Naive thymus-derived CD4-positive, alpha-beta T cell (primary cell): ENCODE measurements at regions not wholly inside any gene's neighbourhood (a gene's known extent, or its start where the extent isn't known, plus 50 kb on each side); places are given as distances from the start of the nearest gene placed in this dataset.
A peak's percentile ranks its signal among the peaks of the same experiment; 100 is the strongest.

ENCODE experiments used
- ATAC-seq: fragments of 150-1000 bp; cut with Tn5 transposase; 2 replicates; pipeline ENCODE4 v1.10.0; 2021; ENCODE audit warnings: mild to moderate bottlenecking, moderate library complexity
- CTCF ChIA-PET: fragments of 350-600 bp; sonication (Branson Sonifier 250); formaldehyde crosslinking; loops from one replicate; lab custom pipeline; 2021; ENCODE audit warnings: antibody characterized with exemption; lab: Charles Lee
- POLR2A ChIA-PET: fragments of 350-600 bp; sonication (Branson Sonifier 250); formaldehyde crosslinking; loops from one replicate; lab custom pipeline; 2021; ENCODE audit warnings: antibody characterized with exemption, inconsistent platforms; lab: Charles Lee
- DNase-seq, 9 donors: peaks; one replicate each; pipeline versions ENCODE4 v3.0.0 to v3.0.0-alpha.2; 2020 to 2022; ENCODE audit warnings: mixed read lengths in 1 of 9
- H3K27ac ChIP-seq: one replicate; pipeline ENCODE4 v1.7.0; 2013; ENCODE audit warnings: mild to moderate bottlenecking, low read depth, low read length, moderate library complexity
- H3K27me3 ChIP-seq, 2 donors: one replicate each; pipeline ENCODE4 v1.7.0; 2013; ENCODE audit warnings: low read length in 2 of 2, mild to moderate bottlenecking in 2 of 2, moderate library complexity in 2 of 2; ENCODE audit not compliant: control insufficient read depth in 2 of 2, insufficient read depth in 2 of 2
- H3K36me3 ChIP-seq, 3 experiments: 1 replicate in 2 of 3; 2 replicates in 1 of 3; pipeline ENCODE4 v1.7.0; 2013; ENCODE audit warnings: low read length in 3 of 3, mild to moderate bottlenecking in 3 of 3, moderate library complexity in 1 of 3; ENCODE audit not compliant: insufficient read depth in 3 of 3, control insufficient read depth in 2 of 3
- H3K4me1 ChIP-seq, 2 donors: one replicate each; pipeline ENCODE4 v1.7.0; 2013; ENCODE audit warnings: low read length in 2 of 2, mild to moderate bottlenecking in 2 of 2, moderate library complexity in 1 of 2; ENCODE audit not compliant: control insufficient read depth in 2 of 2, insufficient read depth in 2 of 2
- H3K4me3 ChIP-seq: 2 replicates; pipeline ENCODE4 v1.7.0; 2013; ENCODE audit warnings: mild to moderate bottlenecking, low read length
- H3K9me3 ChIP-seq, 3 experiments: 1 replicate in 2 of 3; 2 replicates in 1 of 3; pipeline ENCODE4 v1.7.0; 2013; ENCODE audit warnings: low read length in 3 of 3; ENCODE audit not compliant: control insufficient read depth in 2 of 3
- H3K27ac Mint-ChIP-seq, 9 donors: one replicate each; pipeline ENCODE4 v1.8.0; 2020 to 2022; ENCODE audit warnings: mixed read lengths in 9 of 9, mild to moderate bottlenecking in 8 of 9, moderate library complexity in 5 of 9, inconsistent platforms in 2 of 9
- H3K27me3 Mint-ChIP-seq, 5 donors: one replicate each; pipeline ENCODE4 v1.8.0; 2021 to 2022; ENCODE audit warnings: mixed read lengths in 5 of 5, mild to moderate bottlenecking in 1 of 5
- H3K36me3 Mint-ChIP-seq, 5 donors: one replicate each; pipeline ENCODE4 v1.8.0; 2020 to 2022; ENCODE audit warnings: mixed read lengths in 5 of 5, mild to moderate bottlenecking in 3 of 5, inconsistent platforms in 1 of 5
- H3K4me1 Mint-ChIP-seq, 7 donors: one replicate each; pipeline ENCODE4 v1.8.0; 2020 to 2022; ENCODE audit warnings: mixed read lengths in 7 of 7, mild to moderate bottlenecking in 3 of 7, inconsistent platforms in 1 of 7
- H3K4me3 Mint-ChIP-seq, 10 donors: one replicate each; pipeline ENCODE4 v1.8.0; 2020 to 2022; ENCODE audit warnings: mild to moderate bottlenecking in 10 of 10, mixed read lengths in 10 of 10, moderate library complexity in 6 of 10, inconsistent platforms in 2 of 10
- H3K9me3 Mint-ChIP-seq, 11 donors: one replicate each; pipeline ENCODE4 v1.8.0; 2020 to 2022; ENCODE audit warnings: mixed read lengths in 11 of 11, mild to moderate bottlenecking in 4 of 11, inconsistent platforms in 1 of 11, moderate library complexity in 1 of 11
- intact Hi-C, 2 donors: fragments of 100-400 bp; cut with micrococcal nuclease; formaldehyde crosslinking; loops; one replicate each; pipeline ENCODE4 v1.15.1; 2023

DNA sequence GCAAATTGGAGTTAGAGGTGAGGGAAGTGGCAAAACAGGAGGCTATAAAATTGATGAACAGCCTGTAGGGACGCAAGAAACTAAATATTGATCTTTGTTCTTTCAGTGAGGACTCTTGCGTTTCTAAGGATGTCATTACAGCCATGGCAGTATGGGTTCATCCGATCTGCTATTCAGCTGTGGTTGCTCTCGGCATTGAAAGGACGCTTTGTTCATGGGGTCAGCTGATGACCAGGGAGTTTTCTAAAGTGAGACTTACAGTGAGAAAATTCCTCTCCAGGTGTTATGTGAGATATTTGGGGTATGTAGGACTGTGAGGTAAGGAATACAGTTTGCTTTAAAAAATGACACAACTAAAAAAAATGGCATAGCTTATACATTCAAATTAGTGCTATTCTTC is 52.7 kb upstream of the PELI1 start:
- intact Hi-C loops, result no loop called here
- POLR2A ChIA-PET, result no interaction called here
- Mint-ChIP-seq H3K4me1 (peaks cover 17 to 39% (median 31%) of the 10 kb centered on the region in 7 donors), H3K36me3 (peaks cover 0 to 10% (median 0%) of the 10 kb centered on the region in 5 donors), H3K27me3 (peaks cover 0 to 11% (median 0%) of the 10 kb centered on the region in 5 donors), H3K9me3 (peaks cover 0 to 3% (median 0%) of the 10 kb centered on the region in 11 donors), H3K27ac (peak overlapping the region in 1 of 9 donors; percentile 31), H3K4me3 (no peak overlapping the region)
- DNase-seq, result no peak
- H3K36me3 ChIP-seq, result no peaks in the 10 kb centered on the region
- H3K4me3 ChIP-seq, result no peak overlapping the region
- peaks cover 0 to 16% of the 10 kb centered on the region in 2 donors for H3K4me1 ChIP-seq
- no peak overlapping the region for H3K27ac ChIP-seq
- ATAC-seq, result no peak
- CTCF ChIA-PET, result no interaction called here
- no peaks in the 10 kb centered on the region for H3K27me3 ChIP-seq
- H3K9me3 ChIP-seq, result no peaks in the 10 kb centered on the region

DNA sequence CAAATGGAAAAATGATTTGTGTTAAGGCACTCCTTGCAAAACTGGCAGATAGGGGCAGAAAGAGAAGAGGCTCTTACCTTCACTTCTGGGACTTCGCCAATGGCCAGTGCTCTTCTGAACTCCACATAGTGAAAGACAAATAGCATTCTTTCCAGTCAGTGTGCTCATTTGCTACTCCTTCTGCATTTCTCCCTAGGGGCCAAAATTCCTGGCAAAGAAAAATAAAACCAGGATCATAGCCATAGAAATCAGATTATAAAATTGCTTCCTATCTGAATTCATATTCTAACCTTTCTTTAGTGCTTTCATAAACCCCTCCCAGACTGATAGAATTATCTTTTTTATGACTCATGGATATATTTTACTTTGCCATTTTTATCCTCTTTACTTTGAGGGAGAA is 56.9 kb upstream of the PELI1 start:
- intact Hi-C loops, result loop anchor here in 1 of 2 donors (1.0 to 5.0 kb wide), 2 partner anchors 57 to 451 kb away; partner anchors contain the start of genes PELI1 and SERTAD2
- POLR2A ChIA-PET, result interaction anchor here (1.4 kb wide), 1 partner anchor 13 kb away, joined by 9 read pairs; no protein-coding TSS in a partner anchor
- Histone ChIP-seq H3K4me1 (peaks cover 0 to 52% of the 10 kb centered on the region in 2 donors), H3K27me3 (no peaks in the 10 kb centered on the region), H3K4me3 (no peak overlapping the region), H3K27ac (no peak overlapping the region), H3K9me3 (no peaks in the 10 kb centered on the region), H3K36me3 (no peaks in the 10 kb centered on the region)
- Mint-ChIP-seq H3K27ac (peak overlapping the region; percentile 15 to 95 (median 82)), H3K36me3 (peaks cover 0 to 10% (median 0%) of the 10 kb centered on the region in 5 donors), H3K9me3 (peaks cover 0 to 3% (median 0%) of the 10 kb centered on the region in 11 donors), H3K4me3 (peak overlapping the region in 6 of 10 donors; percentile 2 to 59 (median 45)), H3K27me3 (peaks cover 0 to 7% (median 0%) of the 10 kb centered on the region in 5 donors), H3K4me1 (peaks cover 28 to 78% (median 64%) of the 10 kb centered on the region in 7 donors)
- ATAC-seq, result no peak
- no peak for DNase-seq
- CTCF ChIA-PET, result interaction anchor here (0.9 to 1.4 kb wide), 2 partner anchors 21 to 22 kb away, joined by 3 to 4 read pairs; no protein-coding TSS in a partner anchor

DNA sequence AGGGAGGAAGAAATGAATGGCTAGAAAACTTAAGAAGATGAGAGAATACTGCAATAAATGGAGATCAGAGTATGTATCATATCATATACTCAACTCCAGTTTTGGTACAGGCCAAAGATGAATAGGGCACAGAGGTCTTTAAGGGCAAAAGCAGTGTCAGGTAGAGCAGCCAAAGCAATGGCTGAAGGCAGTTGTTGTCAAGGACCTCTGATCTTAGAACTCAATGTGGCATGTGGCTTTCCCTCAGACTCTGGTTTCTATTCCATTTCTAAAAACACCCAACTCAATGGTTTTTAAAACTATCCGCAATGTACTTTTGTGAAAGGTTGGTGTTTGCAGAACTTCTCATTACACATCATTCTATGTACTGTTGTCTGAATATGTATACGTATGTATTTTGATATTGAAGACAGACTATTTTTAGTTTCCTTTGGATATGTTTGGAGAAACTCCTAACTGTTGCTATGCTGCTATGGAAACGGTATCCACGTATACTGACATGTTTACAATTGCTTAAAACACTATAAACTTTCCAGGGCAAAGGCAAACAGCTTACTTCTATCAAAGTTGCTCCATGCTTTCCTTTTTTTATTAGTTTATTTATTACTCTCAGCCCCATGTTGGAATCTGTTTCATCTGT is 58.1 kb upstream of the PELI1 start:
- ATAC-seq (no peak), DNase-seq (peak in 2 of 9 donors; percentile 24 to 33)
- Histone ChIP-seq H3K27ac (no peak overlapping the region), H3K4me1 (peaks cover 0 to 52% of the 10 kb centered on the region in 2 donors), H3K36me3 (no peaks in the 10 kb centered on the region), H3K9me3 (no peaks in the 10 kb centered on the region), H3K27me3 (no peaks in the 10 kb centered on the region), H3K4me3 (no peak overlapping the region)
- Mint-ChIP-seq H3K27ac (peak overlapping the region; percentile 5 to 95 (median 82)), H3K9me3 (peaks cover 0 to 3% (median 0%) of the 10 kb centered on the region in 11 donors), H3K4me1 (peaks cover 28 to 90% (median 75%) of the 10 kb centered on the region in 7 donors), H3K27me3 (no peaks in the 10 kb centered on the region), H3K36me3 (peaks cover 0 to 10% (median 0%) of the 10 kb centered on the region in 5 donors), H3K4me3 (peak overlapping the region in 3 of 10 donors; percentile 28 to 79 (median 48))
- intact Hi-C loops, result loop anchor here (2.0 to 5.0 kb wide), 3 partner anchors 14 to 450 kb away; partner anchors contain the start of genes PELI1 (in 1 of the 2) and SERTAD2 (in 1 of the 2)
- POLR2A ChIA-PET, result interaction anchor here (0.6 to 1.7 kb wide), 4 partner anchors 12 to 59 kb away, joined by 3 to 9 read pairs (median 4); no protein-coding TSS in a partner anchor
- CTCF ChIA-PET, result interaction anchor here (0.7 kb wide), 1 partner anchor 129 kb away, joined by 3 read pairs; no protein-coding TSS in a partner anchor

DNA sequence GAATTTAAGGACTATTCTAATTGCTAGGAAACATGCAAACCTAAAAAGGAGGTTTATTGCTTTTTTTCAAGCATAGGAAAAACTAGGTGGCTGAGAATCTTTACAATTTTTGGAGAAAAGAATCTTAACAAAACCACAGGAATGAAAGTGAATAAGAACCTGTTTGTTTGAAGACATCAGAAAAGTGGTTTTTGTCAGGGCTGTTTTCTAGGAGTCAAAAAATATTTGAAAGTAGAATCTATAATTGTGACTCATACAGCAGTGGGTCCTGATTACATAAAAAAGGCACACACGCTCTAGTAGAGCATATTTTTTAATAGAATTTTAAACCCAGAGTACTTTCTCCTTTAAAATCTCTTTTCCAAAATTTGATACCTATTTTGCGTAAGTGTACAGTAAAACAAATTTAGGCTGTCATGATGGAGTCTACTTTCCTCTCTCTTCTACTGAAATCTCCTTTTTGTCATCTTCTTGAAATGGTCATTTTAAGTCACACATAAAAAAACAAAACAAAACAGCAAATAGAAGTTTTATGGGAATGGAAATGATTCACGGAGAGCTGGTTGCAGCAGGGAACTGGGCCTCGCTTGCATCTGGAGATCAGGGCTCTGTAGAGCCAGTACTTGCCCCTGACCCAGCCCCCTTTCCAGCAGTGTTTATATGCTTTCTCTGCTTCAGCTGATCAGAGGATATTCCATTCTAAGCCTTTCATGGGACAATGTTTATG is 59.1 kb upstream of the PELI1 start:
- Histone ChIP-seq H3K4me1 (peaks cover 0 to 52% of the 10 kb centered on the region in 2 donors), H3K27me3 (no peaks in the 10 kb centered on the region), H3K4me3 (peak overlapping the region; percentile 52), H3K36me3 (no peaks in the 10 kb centered on the region), H3K27ac (peak overlapping the region; percentile 66), H3K9me3 (no peaks in the 10 kb centered on the region)
- Mint-ChIP-seq H3K9me3 (peaks cover 0 to 3% (median 0%) of the 10 kb centered on the region in 11 donors), H3K4me3 (peak overlapping the region in 9 of 10 donors; percentile 72 to 89 (median 79)), H3K36me3 (peaks cover 0 to 10% (median 0%) of the 10 kb centered on the region in 5 donors), H3K27ac (peak overlapping the region; percentile 82 to 95 (median 94)), H3K27me3 (no peaks in the 10 kb centered on the region), H3K4me1 (peaks cover 26 to 89% (median 78%) of the 10 kb centered on the region in 7 donors)
- ATAC-seq, result no peak
- CTCF ChIA-PET, result interaction anchor here (1.0 to 1.1 kb wide), 2 partner anchors 11 to 15 kb away, joined by 3 read pairs; no protein-coding TSS in a partner anchor
- intact Hi-C loops, result loop anchor here (2.0 to 5.0 kb wide), 3 partner anchors 14 to 449 kb away; partner anchors contain the start of genes PELI1 (in 1 of the 2) and SERTAD2 (in 1 of the 2)
- POLR2A ChIA-PET, result interaction anchor here (0.6 to 1.7 kb wide), 8 partner anchors 9 to 124 kb away, joined by 3 to 8 read pairs (median 4); no protein-coding TSS in a partner anchor
- no peak for DNase-seq

DNA sequence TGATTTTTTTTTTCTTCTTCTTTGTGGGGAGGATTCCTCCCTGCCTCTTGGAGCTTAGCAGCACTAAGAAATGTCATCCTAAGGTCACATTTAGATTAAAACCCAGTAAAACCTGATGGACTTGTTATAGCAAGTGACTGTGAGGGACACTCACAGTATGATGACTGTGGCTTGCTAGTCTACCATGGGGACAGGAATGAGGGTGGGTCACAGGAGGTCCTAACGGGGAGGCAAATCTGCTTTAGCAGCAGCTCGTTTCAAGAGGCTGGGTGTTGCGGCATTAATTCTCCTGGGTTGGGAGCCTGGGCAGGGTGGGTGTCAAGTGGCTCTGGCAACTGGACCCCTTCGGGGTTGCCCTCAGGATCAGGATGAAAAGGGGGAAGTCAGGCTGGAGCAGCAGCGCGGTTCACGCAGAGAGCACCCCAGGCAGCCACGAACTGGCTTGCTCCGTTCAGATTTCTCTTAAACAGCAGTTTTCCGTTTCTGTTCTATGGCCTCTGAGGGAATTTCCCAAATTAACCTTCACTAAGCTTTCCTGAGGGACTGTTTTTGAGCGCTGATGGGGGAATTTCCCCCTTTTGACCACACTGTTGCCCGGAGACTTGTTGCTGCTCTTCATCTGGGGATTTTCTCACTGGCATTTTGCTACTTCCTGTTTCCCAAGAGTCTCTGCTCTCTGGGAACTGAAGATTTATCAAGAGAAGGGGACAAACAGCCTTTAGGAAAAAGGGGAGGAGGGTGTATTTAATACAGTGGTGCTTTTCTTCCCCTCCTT is 59.8 kb upstream of the PELI1 start:
- Histone ChIP-seq H3K36me3 (no peaks in the 10 kb centered on the region), H3K4me3 (peak overlapping the region; percentile 52), H3K27ac (peak overlapping the region; percentile 66), H3K27me3 (no peaks in the 10 kb centered on the region), H3K9me3 (no peaks in the 10 kb centered on the region), H3K4me1 (peaks cover 0 to 51% of the 10 kb centered on the region in 2 donors)
- Mint-ChIP-seq H3K4me3 (peak overlapping the region; percentile 72 to 89 (median 80)), H3K9me3 (peaks cover 0 to 3% (median 0%) of the 10 kb centered on the region in 11 donors), H3K4me1 (peaks cover 26 to 91% (median 81%) of the 10 kb centered on the region in 7 donors), H3K27me3 (no peaks in the 10 kb centered on the region), H3K27ac (peak overlapping the region; percentile 82 to 95 (median 94)), H3K36me3 (peaks cover 0 to 10% (median 0%) of the 10 kb centered on the region in 5 donors)
- DNase-seq (peak in 5 of 9 donors; percentile 12 to 67 (median 28)), ATAC-seq (peak; percentile 81)
- ChIA-PET POLR2A (interaction anchor here (0.7 to 1.7 kb wide), 8 partner anchors 10 to 123 kb away, joined by 3 to 8 read pairs (median 4); no protein-coding TSS in a partner anchor), CTCF (interaction anchor here (0.6 to 1.9 kb wide), 5 partner anchors 9 to 127 kb away, joined by 3 to 4 read pairs (median 3); no protein-coding TSS in a partner anchor)
- intact Hi-C loops, result loop anchor here (1.0 to 5.0 kb wide), 6 partner anchors 8 to 448 kb away; partner anchors contain the start of genes PELI1 (in 1 of the 2) and SERTAD2 (in 1 of the 2)
